Right cardiac atrium (tissue), 5 donors: ENCODE measurements at regions not wholly inside any gene's neighbourhood (a gene's known extent, or its start where the extent isn't known, plus 50 kb on each side); places are given as distances from the start of the nearest gene placed in this dataset.
"Not testable (repeated sequence)": the region's sequence is repeated elsewhere in the genome, so short reads cannot be mapped to it uniquely, and the experiment has no call there.

ENCODE experiments used
- ATAC-seq, 2 donors: fragments of 200-7000 bp; cut with Tn5 transposase; one replicate each; pipeline versions ENCODE4 v1.8.0 to v1.9.1; 2020; ENCODE audit warnings: moderate library complexity in 2 of 2, mild to moderate bottlenecking in 1 of 2
- DNase-seq, 3 donors: peaks; one replicate each; pipeline ENCODE4 v3.0.0-alpha.2; 2020
- H3K27ac ChIP-seq: one replicate; pipeline ENCODE4 v1.5.1; 2013; ENCODE audit warnings: mild to moderate bottlenecking, low read length, control low read depth, moderate library complexity
- H3K27me3 ChIP-seq: one replicate; pipeline ENCODE4 v1.6.1; 2013; ENCODE audit not compliant: control insufficient read depth, insufficient read depth
- H3K4me1 ChIP-seq: one replicate; pipeline ENCODE4 v1.6.1; 2013; ENCODE audit warnings: low read length; ENCODE audit not compliant: control insufficient read depth, insufficient read depth
- H3K4me3 ChIP-seq: one replicate; pipeline ENCODE4 v1.5.1; 2013; ENCODE audit warnings: low read length, control low read depth
- H3K9me3 ChIP-seq: one replicate; pipeline ENCODE4 v1.6.1; 2013; ENCODE audit warnings: low read length; ENCODE audit not compliant: control insufficient read depth
- WGBS: extraction: QIAGEN DNeasy Blood & Tissue Kit; methylation state at CpG from one replicate; pipeline ENCODE4 v1.1.7; 2013; 5-methylcytosine and 5-hydroxymethylcytosine counted together
- intact Hi-C, 4 donors: fragments of 100-400 bp; cut with DNase I; formaldehyde crosslinking; loops; one replicate each; pipeline versions ENCODE4 v1.11.0 to v1.14.0; 2022 to 2023
- donor health status: healthy with polysubstance abuse.
- donor health status: DM: no; HTN: yes; CAD: no.
- donor health status: DM: no; HTN: no; CAD: no.
- donor health status: DM: no; HTN: yes; CAD: no; lungs with severe emphysema.
- donor health status: DM: yes; HTN: yes; CAD: no.

DNA sequence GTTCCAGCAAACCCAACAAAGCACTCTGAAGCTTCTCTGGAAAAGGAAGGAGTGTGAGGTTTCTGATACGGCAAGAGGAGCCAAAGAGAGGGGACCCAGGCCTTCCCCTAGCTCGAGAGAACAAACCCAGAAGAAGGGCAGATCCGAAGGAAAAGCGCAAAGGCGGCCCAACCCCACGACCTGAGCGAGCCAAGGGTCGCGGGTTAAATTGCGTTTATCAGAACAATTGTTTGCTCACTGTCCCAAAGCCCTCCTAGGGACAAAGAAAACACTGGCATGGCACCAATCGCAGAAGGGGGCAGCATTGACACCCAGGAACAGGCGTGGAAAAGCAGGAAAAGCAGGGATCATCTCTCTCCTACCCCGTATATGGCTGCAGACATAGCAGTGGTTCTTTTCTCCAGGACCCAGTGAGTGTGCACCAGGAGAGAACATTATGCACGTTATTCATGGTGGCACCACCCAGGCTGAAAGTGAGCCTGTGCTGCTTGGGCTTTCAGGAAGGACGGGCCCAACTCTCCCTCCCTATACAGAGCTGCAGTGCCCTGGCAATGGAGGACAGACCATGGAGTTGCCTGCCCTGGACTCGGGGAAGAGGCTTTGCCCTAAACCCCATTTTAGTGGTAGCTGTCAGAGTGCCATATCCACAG lies 167.0 kb downstream of the FAM72C start:
- H3K9me3 ChIP-seq, H3K27ac ChIP-seq, H3K27me3 ChIP-seq, intact Hi-C loops, H3K4me1 ChIP-seq, H3K4me3 ChIP-seq: not testable (repeated sequence)
- ATAC-seq (peak; percentile 28 to 49), DNase-seq (peak in 1 of 3 donors; percentile 4)
- 3% methylated on average over 13 of the region's 16 CpGs for WGBS

DNA sequence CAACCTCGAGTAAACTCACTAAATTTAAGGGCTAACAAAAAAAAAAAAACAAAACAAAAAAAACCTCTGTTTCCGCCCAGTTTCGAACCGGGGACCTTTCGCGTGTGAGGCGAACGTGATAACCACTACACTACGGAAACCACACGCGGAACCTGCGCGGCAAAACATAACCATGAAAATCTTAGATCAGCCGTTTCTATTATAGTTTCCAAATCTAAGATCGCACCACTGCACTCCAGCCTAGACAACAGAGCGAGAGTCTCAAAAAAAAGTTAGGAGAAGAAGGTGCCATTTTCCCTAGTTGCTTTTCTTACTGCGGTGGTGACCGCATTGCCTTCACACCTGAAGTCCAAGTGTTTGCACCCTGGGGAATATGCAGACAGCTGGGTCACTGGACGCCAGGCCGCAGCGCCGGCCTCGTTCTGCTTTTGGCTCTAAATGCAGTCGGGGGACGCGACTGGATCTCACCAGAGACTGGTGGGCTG lies 167.8 kb downstream of the FAM72C start:
- intact Hi-C loops, H3K4me1 ChIP-seq, H3K27ac ChIP-seq, H3K27me3 ChIP-seq, H3K9me3 ChIP-seq: not testable (repeated sequence)
- peak; percentile 63 to 75 for ATAC-seq
- DNase-seq, result peak; percentile 3 to 49 (median 22)
- peak overlapping the region; percentile 9 for H3K4me3 ChIP-seq
- 2% methylated on average over 26 of the region's 26 CpGs for WGBS

DNA sequence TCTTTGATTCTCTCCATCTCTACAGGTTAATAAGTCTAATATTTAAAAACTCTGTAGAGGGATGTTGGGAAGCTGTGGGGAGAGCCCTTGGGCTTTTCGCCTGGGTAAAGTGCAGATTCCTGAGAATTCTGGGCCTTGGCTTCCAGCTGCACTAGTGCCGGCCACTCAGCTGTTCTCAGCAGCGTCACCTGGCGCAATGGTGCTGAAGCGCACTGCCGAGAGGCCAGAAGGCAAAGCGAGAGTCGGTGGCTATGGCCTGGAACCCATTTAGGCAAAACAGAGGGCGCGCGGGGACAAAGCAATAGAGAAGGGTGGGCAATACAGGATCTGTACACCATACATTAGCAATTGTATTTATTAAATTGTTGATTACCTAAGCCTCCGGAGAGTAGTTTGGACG lies 168.7 kb downstream of the FAM72C start:
- ATAC-seq, result peak; percentile 85 to 92
- intact Hi-C loops, DNase-seq, H3K9me3 ChIP-seq, H3K4me3 ChIP-seq, H3K27ac ChIP-seq, H3K4me1 ChIP-seq, H3K27me3 ChIP-seq: not testable (repeated sequence)
- no CpG with 5 or more reads among the region's 13 CpGs for WGBS

DNA sequence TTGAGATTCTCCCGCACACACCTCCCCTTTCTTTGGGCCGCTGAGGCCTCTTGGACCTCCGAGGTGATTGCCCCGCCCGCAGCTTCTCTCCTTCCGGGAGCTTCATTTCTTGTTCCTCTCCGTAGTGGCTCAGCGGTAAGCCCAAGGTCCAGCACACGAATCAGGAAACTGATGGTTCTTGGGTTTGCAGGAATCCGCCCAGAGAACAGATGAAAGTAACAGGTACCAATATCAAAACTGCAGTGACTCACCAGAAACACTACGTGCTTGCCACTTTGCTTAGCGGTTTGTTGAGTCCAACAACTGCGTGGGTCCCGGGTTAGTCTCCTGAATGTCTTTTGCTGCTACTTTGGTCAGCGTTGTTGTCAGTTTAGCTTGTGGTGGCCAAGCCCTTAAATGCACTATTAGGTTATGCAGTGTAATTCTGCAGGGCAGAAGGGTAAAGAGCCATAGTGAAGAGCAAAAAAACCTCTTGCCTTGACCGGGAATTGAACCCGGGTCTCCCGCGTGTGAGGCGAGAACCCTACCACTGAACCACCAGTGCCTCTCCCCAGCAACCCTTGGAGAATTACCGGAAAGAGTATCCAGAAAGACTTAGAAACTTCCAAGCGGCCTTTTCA lies 172.1 kb downstream of the FAM72C start:
- DNase-seq, H3K27me3 ChIP-seq, H3K4me3 ChIP-seq, H3K9me3 ChIP-seq, H3K27ac ChIP-seq, H3K4me1 ChIP-seq, intact Hi-C loops: not testable (repeated sequence)
- no CpG with 5 or more reads among the region's 22 CpGs for WGBS
- ATAC-seq, result peak; percentile 79 to 80

DNA sequence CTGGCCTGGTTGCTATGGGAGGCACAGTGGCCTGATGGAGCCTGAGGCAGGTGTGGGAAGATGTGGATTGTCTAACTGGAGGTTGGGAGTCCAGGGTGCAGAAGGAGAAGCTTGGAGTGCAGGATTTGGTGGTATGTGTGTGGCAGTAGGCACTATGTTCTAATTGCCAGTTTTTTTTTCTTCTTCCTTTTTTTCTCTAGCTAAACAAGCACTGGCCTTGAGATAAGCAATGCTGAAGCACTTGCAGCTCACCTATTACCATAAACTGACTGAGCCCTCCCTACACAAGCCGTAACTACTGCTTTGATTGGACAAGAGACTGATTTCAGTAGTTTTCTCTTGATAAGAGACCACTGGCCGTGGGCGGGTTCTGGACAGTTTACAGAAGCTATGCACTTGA lies 175.4 kb downstream of the FAM72C start:
- no CpG with 5 or more reads among the region's 3 CpGs for WGBS
- DNase-seq, H3K27me3 ChIP-seq, H3K4me3 ChIP-seq, H3K4me1 ChIP-seq, H3K9me3 ChIP-seq, ATAC-seq, intact Hi-C loops, H3K27ac ChIP-seq: not testable (repeated sequence)

DNA sequence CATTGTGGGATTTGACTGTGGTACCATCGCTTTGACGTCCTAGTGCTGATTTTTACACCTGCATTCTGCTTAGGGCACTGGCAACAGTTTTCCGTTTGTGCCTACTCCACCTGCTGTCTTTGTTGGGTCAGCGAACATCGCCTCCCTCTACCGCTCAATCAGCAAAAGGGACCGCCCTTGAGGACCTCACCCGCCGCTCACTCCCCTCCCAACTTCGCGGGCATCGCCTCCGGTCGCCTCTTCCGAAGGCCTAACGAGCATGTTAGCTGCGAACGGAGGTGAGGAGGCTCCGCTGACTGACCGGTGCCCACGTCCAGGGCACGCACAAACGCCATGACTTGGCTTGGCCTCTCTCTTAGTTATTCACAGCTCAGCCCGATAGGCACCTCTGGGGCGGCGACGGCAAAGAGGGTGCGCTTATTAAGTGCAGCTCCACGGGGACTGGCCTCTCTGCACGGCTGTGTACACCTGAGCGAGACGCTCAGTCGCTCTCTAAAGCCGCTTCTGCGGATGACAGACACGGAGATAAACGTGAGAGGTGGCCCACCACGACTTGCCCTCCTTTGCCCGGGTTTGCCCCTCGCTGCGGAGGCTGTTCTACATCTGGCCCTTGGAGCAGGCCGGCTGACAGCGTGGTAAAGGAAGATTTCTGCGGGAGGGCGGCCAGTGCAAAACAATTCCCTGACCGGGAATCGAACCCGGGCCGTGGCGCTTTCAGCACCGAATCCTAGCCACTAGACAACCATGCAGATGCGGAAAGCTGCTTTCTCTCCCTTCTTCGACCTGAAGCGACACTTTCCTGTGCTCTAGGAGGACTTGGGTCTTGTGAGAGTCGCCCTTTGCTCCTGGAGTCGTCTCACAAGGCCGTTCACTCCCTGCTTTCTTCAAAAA lies 179.5 kb downstream of the FAM72C start:
- H3K4me1 ChIP-seq, H3K4me3 ChIP-seq, DNase-seq, intact Hi-C loops, H3K9me3 ChIP-seq, H3K27me3 ChIP-seq, H3K27ac ChIP-seq: not testable (repeated sequence)
- ATAC-seq, result peak in 1 of 2 donors; percentile 29
- WGBS, result no CpG with 5 or more reads among the region's 57 CpGs

DNA sequence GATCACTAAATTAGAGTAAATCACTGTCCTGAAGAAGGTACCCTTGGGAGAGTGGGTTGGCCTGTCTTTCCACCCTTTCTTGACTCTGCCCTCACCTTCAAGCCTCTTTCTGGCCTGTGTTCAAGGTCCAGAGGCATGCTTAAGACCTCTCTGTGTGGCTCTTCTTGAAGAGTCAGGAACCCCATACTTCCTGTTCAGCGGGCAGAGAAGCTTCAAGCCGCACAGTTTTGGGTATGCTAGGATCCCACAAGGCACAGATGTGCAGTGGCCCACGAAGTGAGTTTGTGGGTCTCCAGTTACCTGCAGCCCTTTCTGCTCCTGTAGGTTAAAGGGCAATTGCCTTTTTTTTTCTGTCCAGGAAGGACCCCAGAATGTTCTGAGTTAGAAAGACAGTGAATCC lies 185.4 kb downstream of the FAM72C start:
- no CpG with 5 or more reads among the region's 3 CpGs for WGBS
- H3K27me3 ChIP-seq, DNase-seq, H3K4me3 ChIP-seq, H3K27ac ChIP-seq, ATAC-seq, H3K9me3 ChIP-seq, intact Hi-C loops, H3K4me1 ChIP-seq: not testable (repeated sequence)

DNA sequence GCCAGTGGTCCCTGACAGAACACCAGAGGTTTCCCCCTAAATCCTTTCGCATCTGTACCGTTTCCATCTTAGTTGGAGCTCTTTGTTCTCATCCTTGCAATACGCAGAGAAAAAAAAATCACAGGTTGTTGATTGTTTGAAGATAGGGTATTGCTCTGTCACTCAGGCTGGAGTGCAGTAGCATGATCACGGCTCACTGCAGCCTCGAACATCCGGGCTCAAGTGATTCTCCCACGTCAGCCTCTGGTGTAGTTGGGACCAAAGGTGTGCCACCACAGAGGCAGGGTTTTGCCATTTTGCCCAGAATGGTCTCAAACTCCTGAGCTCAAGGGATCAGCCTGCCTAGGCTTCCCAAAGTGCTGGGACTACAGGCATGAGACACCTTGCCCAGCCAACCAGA lies 185.9 kb downstream of the FAM72C start:
- H3K4me3 ChIP-seq, H3K27ac ChIP-seq, intact Hi-C loops, ATAC-seq, DNase-seq, H3K9me3 ChIP-seq, H3K27me3 ChIP-seq, H3K4me1 ChIP-seq: not testable (repeated sequence)
- 83% methylated on average over 2 of the region's 7 CpGs for WGBS

DNA sequence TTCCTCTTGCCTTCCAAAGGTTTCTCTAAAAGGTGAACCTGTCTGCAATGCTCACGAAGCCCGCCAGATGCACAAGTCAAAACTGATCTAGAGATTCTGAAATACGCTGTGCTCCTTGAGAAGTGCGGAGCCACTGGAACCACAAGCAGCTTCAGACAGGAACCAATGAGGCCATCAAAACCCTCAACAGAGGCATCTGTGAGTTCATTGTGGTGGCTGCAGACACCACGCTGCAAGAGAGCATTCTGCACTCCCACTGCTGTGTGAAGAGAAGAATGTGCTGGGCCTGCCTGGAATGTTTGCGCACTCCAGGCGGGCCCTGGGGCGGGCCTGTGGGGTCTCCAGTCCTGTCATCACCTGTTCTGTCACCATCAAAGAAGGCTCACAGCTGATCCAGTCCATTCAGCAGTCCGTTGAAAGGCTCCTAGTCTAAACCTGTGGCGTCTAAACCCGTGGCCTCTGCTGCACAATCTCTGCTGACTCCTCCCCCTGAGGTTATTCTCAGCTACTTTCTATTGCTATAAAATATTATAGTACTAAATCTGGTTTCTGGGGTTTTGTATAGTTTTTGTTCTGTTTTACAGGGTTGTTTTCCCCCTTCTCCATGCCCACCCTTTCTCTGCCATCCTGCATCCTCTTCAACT lies 187.4 kb downstream of the FAM72C start:
- 63% methylated on average over 4 of the region's 11 CpGs for whole genome bisulfite sequencing
- H3K9me3 ChIP-seq, H3K4me1 ChIP-seq, H3K4me3 ChIP-seq, ATAC-seq, intact Hi-C loops, H3K27ac ChIP-seq, DNase-seq, H3K27me3 ChIP-seq: not testable (repeated sequence)

DNA sequence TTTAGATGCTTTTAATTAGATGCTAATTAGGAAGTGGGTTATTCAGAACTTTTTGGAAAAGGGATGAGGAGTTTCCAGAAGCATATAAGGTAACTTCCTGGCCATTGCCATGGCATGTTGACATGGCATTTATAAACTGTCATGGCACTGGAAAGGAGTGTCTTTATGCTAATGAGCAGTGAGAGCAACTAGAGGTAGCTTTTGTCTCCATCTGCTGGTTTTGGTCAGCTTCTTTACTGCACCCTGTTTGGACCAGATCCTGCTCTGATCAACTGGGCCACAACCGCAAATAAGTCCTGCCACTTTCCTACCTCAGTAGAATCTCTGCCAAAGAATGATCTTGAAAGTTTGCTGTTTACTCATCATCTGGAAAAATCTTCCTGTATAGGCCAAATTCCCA lies 193.6 kb downstream of the FAM72C start:
- peak in 1 of 2 donors; percentile 36 for ATAC-seq
- H3K27ac ChIP-seq, intact Hi-C loops, H3K9me3 ChIP-seq, H3K27me3 ChIP-seq, H3K4me1 ChIP-seq, DNase-seq, H3K4me3 ChIP-seq: not testable (repeated sequence)
- WGBS, result no CpG with 5 or more reads among the region's 1 CpG
